ENCODE measurements at regions not wholly inside any gene's neighbourhood (a gene's known extent, or its start where the extent isn't known, plus 50 kb on each side); places are given as distances from the start of the nearest gene placed in this dataset.

- CTCF ChIA-PET (ENCODE audit: low intra/inter-chr PET ratio), result no interaction called here
- H3K9me1 ChIP-seq (ENCODE audit: control insufficient read depth, insufficient read depth, low read length), result no peaks in the 10 kb centered on the region
- FAIRE-seq, result no peak
- POLR2A ChIA-PET, result interaction anchor here (0.5 kb wide), 1 partner anchor 97 kb away, joined by 4 read pairs; no protein-coding TSS in a partner anchor
- TF ChIP-seq CCAR2 (IDR thresholded peaks at IDR 0.05; ENCODE audit: low read depth, low read length) (no peak), HDAC2 (IDR thresholded peaks at IDR 0.05) (no peak), DDX20 (tag; IDR thresholded peaks at IDR 0.05; ENCODE audit: low read depth) (no peak), ZBTB2 (IDR thresholded peaks at IDR 0.05) (no peak), ZNF561 (CRISPR knock-in tag; conservative IDR thresholded peaks at IDR 0.05) (no peak), SRF (CRISPR knock-in tag; IDR thresholded peaks at IDR 0.05) (no peak), TEAD4 (IDR thresholded peaks at IDR 0.05; ENCODE audit: low read length) (no peak), TEAD4 (CRISPR knock-in tag; IDR thresholded peaks at IDR 0.05; ENCODE audit: borderline replicate concordance) (no peak), UBTF (IDR thresholded peaks at IDR 0.05; ENCODE audit: borderline replicate concordance in 1 of 2, low read depth in 2 of 2, low read length in 2 of 2) (no peak), TEAD2 (tag; IDR thresholded peaks at IDR 0.05) (no peak), CBFB (CRISPR knock-in tag; IDR thresholded peaks at IDR 0.05) (no peak), MYNN (IDR thresholded peaks at IDR 0.05) (no peak), MYNN (CRISPR knock-in tag; IDR thresholded peaks at IDR 0.05) (no peak), HDAC3 (IDR thresholded peaks at IDR 0.05; ENCODE audit: borderline replicate concordance, partially characterized antibody) (no peak), SRSF1 (IDR thresholded peaks at IDR 0.05; ENCODE audit: low read depth, low read length) (no peak), FOXP1 (CRISPR knock-in tag; IDR thresholded peaks at IDR 0.05) (no peak), ZNF197 (CRISPR knock-in tag; IDR thresholded peaks at IDR 0.05; ENCODE audit: low read depth) (no peak), SIRT6 (IDR thresholded peaks at IDR 0.05; ENCODE audit: low read depth, low read length) (no peak), XRCC5 (IDR thresholded peaks at IDR 0.05; ENCODE audit: low read depth, low read length) (no peak), WHSC1 (IDR thresholded peaks at IDR 0.05; ENCODE audit: low read length) (no peak), MECOM (CRISPR knock-in tag; IDR thresholded peaks at IDR 0.05) (no peak), ETV1 (tag; conservative IDR thresholded peaks at IDR 0.05; ENCODE audit: low read depth) (no peak)
- WGBS (ENCODE audit: insufficient coverage, low coverage, missing lambda C conversion rate), result 2% methylated on average over 9 of the region's 9 CpGs
- intact Hi-C loops (cut with micrococcal nuclease), result no loop called here
- H3K4me1 ChIP-seq (replicated peaks in 1 of 2; ENCODE audit: control insufficient read depth in 2 of 2, insufficient read depth in 2 of 2, low read length in 2 of 2), result no peaks in the 10 kb centered on the region
- BruUV-seq (replicated peaks), result no TSS peak
- in situ Hi-C loops (cut with MboI), result no loop called here
- H3K4me3 ChIP-seq, result no peak overlapping the region
- H3K27ac ChIP-seq (ENCODE audit: extremely low read depth, low read depth, low read length), result no peak overlapping the region
- ATAC-seq, result no peak
- H3K36me3 ChIP-seq (ENCODE audit: control insufficient read depth, insufficient read depth, low read length), result no peaks in the 10 kb centered on the region
- no peaks in the 10 kb centered on the region for H3K79me2 ChIP-seq (ENCODE audit: control insufficient read depth, insufficient read depth, low read length)
- no peak overlapping the region for H2AFZ ChIP-seq (ENCODE audit: low read depth, low read length)
- DNase-seq (ENCODE audit: extremely low read depth in 1 of 4, low spot score in 3 of 4), result no peak
- H4K20me1 ChIP-seq (replicated peaks; ENCODE audit: control insufficient read depth, insufficient read depth, low read length), result no peaks in the 10 kb centered on the region; the same call in 1 of the 2 replicates
- H3K4me2 ChIP-seq (ENCODE audit: insufficient read depth, low read length), result no peak overlapping the region
- no peak overlapping the region for H3K9ac ChIP-seq (ENCODE audit: insufficient read depth in 1 of 2, low read depth in 2 of 2, low read length in 2 of 2)
- peaks cover 0 to 61% of the 10 kb centered on the region in 2 experiments; a peak in 3 of 5 replicates for H3K27me3 ChIP-seq (ENCODE audit: control insufficient read depth in 2 of 2, insufficient read depth in 2 of 2, low read length in 2 of 2)
- no peaks in the 10 kb centered on the region for H3K9me3 ChIP-seq (replicated peaks; ENCODE audit: control insufficient read depth, insufficient read depth, low read depth, low read length)
Measured at GRCh38 chr2:120482334-120482733, 136.4 kb downstream of the INHBB start.
